GM23338 (cell line): ENCODE measurements at regions not wholly inside any gene's neighbourhood (a gene's known extent, or its start where the extent isn't known, plus 50 kb on each side); places are given as distances from the start of the nearest gene placed in this dataset.

Experiments used
- ATAC-seq: fragments of 200-7000 bp; cut with Tn5 transposase; 3 replicates; pipeline ENCODE4 v1.9.1; 2020
- DNase-seq: peaks from one replicate; pipeline ENCODE4 v3.0.0-alpha.2; 2015; ENCODE audit warnings: low spot score
- H2AFZ ChIP-seq: fragments of 200-600 bp; sonication (generic); 2 replicates; pipeline ENCODE4 v1.8.0; 2016; ENCODE audit warnings: antibody characterized with exemption, mild to moderate bottlenecking, moderate library complexity
- H3F3A ChIP-seq: fragments of 200-600 bp; sonication (generic); replicated peaks from 2 replicates; pipeline ENCODE4 v1.8.0; 2017; ENCODE audit warnings: antibody characterized with exemption, mixed run types, low read depth
- H3K27ac ChIP-seq: fragments of 200-600 bp; sonication (generic); 2 replicates; pipeline ENCODE4 v1.6.1; 2016; ENCODE audit warnings: low read depth
- H3K27me3 ChIP-seq: fragments of 200-600 bp; sonication (generic); 2 replicates; pipeline ENCODE4 v1.8.0; 2016; ENCODE audit warnings: mild to moderate bottlenecking, mixed run types, moderate library complexity; ENCODE audit not compliant: insufficient read depth
- H3K36me3 ChIP-seq: fragments of 200-600 bp; sonication (generic); 2 replicates; pipeline ENCODE4 v1.8.0; 2016; ENCODE audit warnings: mild to moderate bottlenecking; ENCODE audit not compliant: insufficient read depth
- H3K4me1 ChIP-seq: fragments of 200-600 bp; sonication (generic); 2 replicates; pipeline ENCODE4 v1.8.0; 2016; ENCODE audit warnings: mild to moderate bottlenecking, moderate library complexity; ENCODE audit not compliant: insufficient read depth
- H3K4me2 ChIP-seq: fragments of 200-600 bp; sonication (generic); 2 replicates; pipeline ENCODE4 v1.7.1; 2017; ENCODE audit warnings: mixed run types
- H3K4me3 ChIP-seq: fragments of 200-600 bp; sonication (generic); 2 replicates; pipeline ENCODE4 v1.6.1; 2016; ENCODE audit warnings: mixed run types
- H3K79me2 ChIP-seq: fragments of 200-600 bp; sonication (generic); replicated peaks from 2 replicates; pipeline ENCODE4 v1.8.0; 2017; ENCODE audit warnings: mild to moderate bottlenecking; ENCODE audit not compliant: insufficient read depth
- H3K9me2 ChIP-seq: fragments of 200-600 bp; sonication (generic); 2 replicates; pipeline ENCODE4 v1.8.0; 2017; ENCODE audit not compliant: insufficient read depth
- H4K20me1 ChIP-seq: fragments of 200-600 bp; sonication (generic); replicated peaks from 2 replicates; pipeline ENCODE4 v1.8.0; 2017; ENCODE audit warnings: mild to moderate bottlenecking; ENCODE audit not compliant: insufficient read depth
- H3K27ac Mint-ChIP-seq: 2 replicates; pipeline ENCODE4 v1.8.0; 2020; ENCODE audit warnings: inconsistent platforms, mild to moderate bottlenecking, moderate library complexity, mixed read lengths
- H3K27me3 Mint-ChIP-seq: 3 replicates; pipeline ENCODE4 v1.8.0; 2022; ENCODE audit warnings: low read depth, mild to moderate bottlenecking, moderate library complexity, mixed read lengths, inconsistent platforms; ENCODE audit not compliant: insufficient read depth, poor library complexity
- H3K36me3 Mint-ChIP-seq: 3 replicates; pipeline ENCODE4 v1.8.0; 2021; ENCODE audit warnings: low read depth, mild to moderate bottlenecking, inconsistent platforms, moderate library complexity, mixed read lengths
- H3K4me1 Mint-ChIP-seq: 3 replicates; pipeline ENCODE4 v1.8.0; 2020; ENCODE audit warnings: mild to moderate bottlenecking, inconsistent platforms, mixed read lengths
- H3K4me3 Mint-ChIP-seq: 3 replicates; pipeline ENCODE4 v1.8.0; 2021; ENCODE audit warnings: moderate library complexity, mild to moderate bottlenecking, inconsistent platforms, mixed read lengths
- H3K9me3 Mint-ChIP-seq: 3 replicates; pipeline ENCODE4 v1.8.0; 2020; ENCODE audit warnings: moderate library complexity, mild to moderate bottlenecking, inconsistent platforms, mixed read lengths
- CREB1 ChIP-seq: fragments of 250-450 bp; sonication (Bioruptor Pico); IDR thresholded peaks from 2 replicates; pipeline ENCODE4 v1.5.0; 2020; ENCODE audit warnings: low read depth, mild to moderate bottlenecking, moderate library complexity
- EZH2 ChIP-seq: fragments of 200-600 bp; sonication (generic); IDR thresholded peaks from one replicate; pipeline ENCODE4 v1.8.0; 2017; ENCODE audit warnings: antibody characterized with exemption, mild to moderate bottlenecking, low read depth; ENCODE audit not compliant: unreplicated experiment
- NANOG ChIP-seq: IDR thresholded peaks from 2 replicates; pipeline ENCODE4 v1.6.1; 2016; ENCODE audit warnings: antibody characterized with exemption, borderline replicate concordance
- STAT1 ChIP-seq: IDR thresholded peaks from one replicate; pipeline ENCODE4 v1.6.1; 2016; ENCODE audit warnings: antibody characterized with exemption; ENCODE audit not compliant: unreplicated experiment
- ZNF331 ChIP-seq: fragments of 250-450 bp; sonication (Bioruptor Pico); IDR thresholded peaks from 2 replicates; pipeline ENCODE4 v1.5.0; 2020; ENCODE audit warnings: low read depth, mild to moderate bottlenecking, moderate library complexity
- TF ChIP-seq, protein P1 (sequence below): IDR thresholded peaks from one replicate; pipeline ENCODE4 v1.6.1; 2018; ENCODE audit warnings: antibody characterized with exemption; ENCODE audit not compliant: unreplicated experiment
- TF ChIP-seq, protein P2 (sequence below), 2 experiments: fragments of 200-600 bp in 1 of 2; sonication (generic) in 1 of 2; conservative IDR thresholded peaks; 2 replicates each; pipeline versions ENCODE4 v1.5.1 to v1.6.1; 2016 to 2017; ENCODE audit warnings: antibody characterized with exemption in 2 of 2, low read depth in 2 of 2, mild to moderate bottlenecking in 2 of 2, moderate library complexity in 1 of 2

DNA sequence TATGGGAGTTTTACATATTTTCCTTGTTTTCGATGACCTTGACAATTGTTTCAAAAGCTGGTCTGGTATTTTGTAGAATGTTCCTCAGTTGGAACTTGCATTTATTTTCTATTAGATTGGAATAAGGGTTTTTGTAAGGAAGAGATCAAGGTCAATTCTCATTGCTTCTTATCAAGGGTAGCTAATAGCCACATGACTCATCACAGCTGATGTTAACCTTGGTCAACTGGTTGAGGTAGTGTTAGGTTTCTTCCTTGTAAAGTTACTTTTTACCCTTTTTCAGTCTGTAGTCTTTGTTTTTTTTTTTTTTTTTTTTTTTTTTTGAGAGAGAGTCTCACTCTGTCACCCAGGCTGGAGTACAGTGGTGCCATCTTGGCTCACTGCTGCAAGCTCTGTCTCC is 257.2 kb downstream of the SNCA start:
- Histone ChIP-seq H3K36me3 (no peaks in the 10 kb centered on the region), H3K4me2 (no peak overlapping the region), H2AFZ (no peak overlapping the region), H3F3A (no peaks in the 10 kb centered on the region), H3K27me3 (no peaks in the 10 kb centered on the region), H3K4me1 (no peaks in the 10 kb centered on the region), H4K20me1 (no peaks in the 10 kb centered on the region), H3K27ac (no peak overlapping the region), H3K9me2 (no peaks in the 10 kb centered on the region), H3K4me3 (no peak overlapping the region), H3K79me2 (no peaks in the 10 kb centered on the region)
- TF ChIP-seq, protein P1, sequence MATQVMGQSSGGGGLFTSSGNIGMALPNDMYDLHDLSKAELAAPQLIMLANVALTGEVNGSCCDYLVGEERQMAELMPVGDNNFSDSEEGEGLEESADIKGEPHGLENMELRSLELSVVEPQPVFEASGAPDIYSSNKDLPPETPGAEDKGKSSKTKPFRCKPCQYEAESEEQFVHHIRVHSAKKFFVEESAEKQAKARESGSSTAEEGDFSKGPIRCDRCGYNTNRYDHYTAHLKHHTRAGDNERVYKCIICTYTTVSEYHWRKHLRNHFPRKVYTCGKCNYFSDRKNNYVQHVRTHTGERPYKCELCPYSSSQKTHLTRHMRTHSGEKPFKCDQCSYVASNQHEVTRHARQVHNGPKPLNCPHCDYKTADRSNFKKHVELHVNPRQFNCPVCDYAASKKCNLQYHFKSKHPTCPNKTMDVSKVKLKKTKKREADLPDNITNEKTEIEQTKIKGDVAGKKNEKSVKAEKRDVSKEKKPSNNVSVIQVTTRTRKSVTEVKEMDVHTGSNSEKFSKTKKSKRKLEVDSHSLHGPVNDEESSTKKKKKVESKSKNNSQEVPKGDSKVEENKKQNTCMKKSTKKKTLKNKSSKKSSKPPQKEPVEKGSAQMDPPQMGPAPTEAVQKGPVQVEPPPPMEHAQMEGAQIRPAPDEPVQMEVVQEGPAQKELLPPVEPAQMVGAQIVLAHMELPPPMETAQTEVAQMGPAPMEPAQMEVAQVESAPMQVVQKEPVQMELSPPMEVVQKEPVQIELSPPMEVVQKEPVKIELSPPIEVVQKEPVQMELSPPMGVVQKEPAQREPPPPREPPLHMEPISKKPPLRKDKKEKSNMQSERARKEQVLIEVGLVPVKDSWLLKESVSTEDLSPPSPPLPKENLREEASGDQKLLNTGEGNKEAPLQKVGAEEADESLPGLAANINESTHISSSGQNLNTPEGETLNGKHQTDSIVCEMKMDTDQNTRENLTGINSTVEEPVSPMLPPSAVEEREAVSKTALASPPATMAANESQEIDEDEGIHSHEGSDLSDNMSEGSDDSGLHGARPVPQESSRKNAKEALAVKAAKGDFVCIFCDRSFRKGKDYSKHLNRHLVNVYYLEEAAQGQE: no peak
- TF ChIP-seq STAT1 (no peak), CREB1 (CRISPR knock-in tag) (no peak), ZNF331 (no peak), EZH2 (no peak)
- TF ChIP-seq, protein P2, sequence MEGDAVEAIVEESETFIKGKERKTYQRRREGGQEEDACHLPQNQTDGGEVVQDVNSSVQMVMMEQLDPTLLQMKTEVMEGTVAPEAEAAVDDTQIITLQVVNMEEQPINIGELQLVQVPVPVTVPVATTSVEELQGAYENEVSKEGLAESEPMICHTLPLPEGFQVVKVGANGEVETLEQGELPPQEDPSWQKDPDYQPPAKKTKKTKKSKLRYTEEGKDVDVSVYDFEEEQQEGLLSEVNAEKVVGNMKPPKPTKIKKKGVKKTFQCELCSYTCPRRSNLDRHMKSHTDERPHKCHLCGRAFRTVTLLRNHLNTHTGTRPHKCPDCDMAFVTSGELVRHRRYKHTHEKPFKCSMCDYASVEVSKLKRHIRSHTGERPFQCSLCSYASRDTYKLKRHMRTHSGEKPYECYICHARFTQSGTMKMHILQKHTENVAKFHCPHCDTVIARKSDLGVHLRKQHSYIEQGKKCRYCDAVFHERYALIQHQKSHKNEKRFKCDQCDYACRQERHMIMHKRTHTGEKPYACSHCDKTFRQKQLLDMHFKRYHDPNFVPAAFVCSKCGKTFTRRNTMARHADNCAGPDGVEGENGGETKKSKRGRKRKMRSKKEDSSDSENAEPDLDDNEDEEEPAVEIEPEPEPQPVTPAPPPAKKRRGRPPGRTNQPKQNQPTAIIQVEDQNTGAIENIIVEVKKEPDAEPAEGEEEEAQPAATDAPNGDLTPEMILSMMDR (conservative IDR thresholded peaks at IDR 0.05; ENCODE audit: low read depth in 2 of 2): no peak
- no peaks in the 10 kb centered on the region for H3K4me1 Mint-ChIP-seq
- no peak overlapping the region for H3K27ac Mint-ChIP-seq
- no peaks in the 10 kb centered on the region; the same call in 2 of the 3 replicates for H3K36me3 Mint-ChIP-seq
- no peak for DNase-seq
- no peak for ATAC-seq
- peaks cover 17% of the 10 kb centered on the region; the same call in 2 of the 3 replicates for H3K9me3 Mint-ChIP-seq
- peaks cover 3% of the 10 kb centered on the region for H3K27me3 Mint-ChIP-seq
- H3K4me3 Mint-ChIP-seq: no peak overlapping the region

DNA sequence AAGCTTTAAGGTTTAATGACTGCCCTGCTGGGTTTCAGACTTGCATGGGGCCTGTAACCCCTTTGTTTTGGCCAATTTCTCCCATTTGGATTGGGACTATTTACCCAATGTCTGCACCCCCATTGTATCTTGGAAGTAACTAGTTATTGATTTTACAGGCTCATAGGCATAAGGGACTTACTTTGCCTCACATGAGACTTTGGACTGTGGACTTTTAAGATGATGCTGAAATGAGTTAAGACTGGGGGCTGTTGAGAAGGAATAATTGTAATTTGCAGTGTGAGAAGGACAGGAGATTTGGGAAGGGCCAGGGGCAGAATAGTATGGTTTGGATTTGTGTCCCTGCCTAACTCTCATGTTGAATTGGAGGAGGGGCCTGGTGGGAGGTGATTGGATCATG is 260.7 kb downstream of the SNCA start:
- H4K20me1 ChIP-seq: no peaks in the 10 kb centered on the region
- H3K27me3 ChIP-seq: no peaks in the 10 kb centered on the region
- H3K4me1 ChIP-seq: no peaks in the 10 kb centered on the region
- Mint-ChIP-seq H3K27me3 (peaks cover 3% of the 10 kb centered on the region), H3K4me3 (no peak overlapping the region), H3K27ac (no peak overlapping the region), H3K4me1 (peaks cover 6% of the 10 kb centered on the region; the same call in 2 of the 3 replicates), H3K9me3 (peaks cover 17% of the 10 kb centered on the region; the same call in 2 of the 3 replicates), H3K36me3 (no peaks in the 10 kb centered on the region; the same call in 2 of the 3 replicates)
- ATAC-seq (no peak), DNase-seq (no peak)
- H2AFZ ChIP-seq: no peak overlapping the region
- H3K4me2 ChIP-seq: no peak overlapping the region
- H3K27ac ChIP-seq: no peak overlapping the region
- no peak overlapping the region for H3K4me3 ChIP-seq
- H3K9me2 ChIP-seq: no peaks in the 10 kb centered on the region
- H3F3A ChIP-seq: no peaks in the 10 kb centered on the region
- H3K36me3 ChIP-seq: no peaks in the 10 kb centered on the region
- no peaks in the 10 kb centered on the region for H3K79me2 ChIP-seq
- TF ChIP-seq STAT1: no peak
- no peak for TF ChIP-seq EZH2
- TF ChIP-seq CREB1 (CRISPR knock-in tag): no peak
- no peak for TF ChIP-seq ZNF331
- TF ChIP-seq NANOG: no peak
